ENCODE measurements at regions not wholly inside any gene's neighbourhood (a gene's known extent, or its start where the extent isn't known, plus 50 kb on each side); places are given as distances from the start of the nearest gene placed in this dataset.
A peak's percentile ranks its signal among the peaks of the same experiment; 100 is the strongest.

DNA sequence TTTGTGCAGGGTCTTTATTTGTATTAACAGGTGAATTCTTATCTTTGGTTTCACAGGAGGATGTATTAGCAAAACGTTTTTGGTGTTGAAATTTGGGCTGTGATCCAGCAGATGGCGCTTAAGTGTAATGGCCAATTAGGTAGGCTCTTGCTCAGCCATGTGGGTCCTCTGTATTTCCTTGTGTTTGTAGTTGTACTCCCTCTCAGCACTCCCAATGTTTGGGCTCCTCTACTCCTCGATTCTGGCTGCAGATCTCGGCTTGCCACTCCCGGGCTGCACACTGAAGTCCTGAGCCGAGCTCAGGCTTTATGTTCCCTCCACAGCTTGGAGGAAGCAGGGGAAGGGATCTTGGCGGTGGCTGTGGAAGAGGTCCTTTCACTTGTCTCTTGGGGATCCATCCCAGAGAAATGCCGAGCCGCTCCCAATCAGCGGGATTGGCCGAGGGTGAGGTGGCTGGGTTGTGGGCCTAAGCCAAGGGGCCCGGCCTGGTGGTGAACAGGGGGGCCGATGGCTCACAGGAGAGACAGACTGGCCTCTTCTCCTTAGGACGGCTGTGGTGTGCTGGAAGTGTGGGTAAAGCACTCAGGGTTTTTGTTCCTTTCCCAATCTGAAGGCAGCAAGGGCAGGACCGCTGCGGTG lies 133.7 kb downstream of the AEBP2 start:
- 88% methylated on average over 16 of the region's 16 CpGs for WGBS, 2 donors
- H3K4me3 ChIP-seq = no peak overlapping the region
- H3K4me1 ChIP-seq = peaks cover 0 to 29% (median 26%) of the 10 kb centered on the region in 4 donors
- TF ChIP-seq, protein P1, sequence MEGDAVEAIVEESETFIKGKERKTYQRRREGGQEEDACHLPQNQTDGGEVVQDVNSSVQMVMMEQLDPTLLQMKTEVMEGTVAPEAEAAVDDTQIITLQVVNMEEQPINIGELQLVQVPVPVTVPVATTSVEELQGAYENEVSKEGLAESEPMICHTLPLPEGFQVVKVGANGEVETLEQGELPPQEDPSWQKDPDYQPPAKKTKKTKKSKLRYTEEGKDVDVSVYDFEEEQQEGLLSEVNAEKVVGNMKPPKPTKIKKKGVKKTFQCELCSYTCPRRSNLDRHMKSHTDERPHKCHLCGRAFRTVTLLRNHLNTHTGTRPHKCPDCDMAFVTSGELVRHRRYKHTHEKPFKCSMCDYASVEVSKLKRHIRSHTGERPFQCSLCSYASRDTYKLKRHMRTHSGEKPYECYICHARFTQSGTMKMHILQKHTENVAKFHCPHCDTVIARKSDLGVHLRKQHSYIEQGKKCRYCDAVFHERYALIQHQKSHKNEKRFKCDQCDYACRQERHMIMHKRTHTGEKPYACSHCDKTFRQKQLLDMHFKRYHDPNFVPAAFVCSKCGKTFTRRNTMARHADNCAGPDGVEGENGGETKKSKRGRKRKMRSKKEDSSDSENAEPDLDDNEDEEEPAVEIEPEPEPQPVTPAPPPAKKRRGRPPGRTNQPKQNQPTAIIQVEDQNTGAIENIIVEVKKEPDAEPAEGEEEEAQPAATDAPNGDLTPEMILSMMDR (IDR thresholded peaks at IDR 0.05) = no peak
- TF ChIP-seq POLR2AphosphoS5 (IDR thresholded peaks at IDR 0.05) (no peak), POLR2A (IDR thresholded peaks at IDR 0.05) (no peak), EP300 (IDR thresholded peaks at IDR 0.05) (no peak)
- H3K9me3 ChIP-seq = no peaks in the 10 kb centered on the region
- no peaks in the 10 kb centered on the region for H3K27me3 ChIP-seq
- intact Hi-C loops (cut with DNase I) = no loop called here
- H3K27ac ChIP-seq = no peak overlapping the region
- no peaks in the 10 kb centered on the region for H3K36me3 ChIP-seq
- no peak for DNase-seq

DNA sequence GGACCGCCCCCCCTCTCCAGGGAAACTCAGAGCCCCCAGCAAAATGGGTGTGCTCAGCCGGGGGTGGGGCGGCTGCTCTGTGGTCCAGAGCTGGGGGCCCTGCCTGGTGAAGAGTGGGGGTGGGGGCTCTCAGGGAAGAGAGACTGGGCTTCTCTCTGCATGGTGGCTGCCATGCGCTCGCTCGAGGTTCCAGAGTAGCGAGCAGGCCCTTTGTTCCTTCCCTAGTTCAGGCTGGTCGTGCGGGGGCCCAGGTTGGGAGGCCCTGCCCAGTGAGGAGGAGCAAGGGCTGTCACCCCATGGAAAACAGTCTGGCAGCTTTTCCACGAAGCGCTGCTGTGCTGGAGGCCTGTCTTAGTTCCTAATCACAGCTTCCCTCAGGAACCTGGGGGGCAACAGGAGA lies 134.6 kb downstream of the AEBP2 start:
- intact Hi-C loops (cut with DNase I) = no loop called here
- Histone ChIP-seq H3K9me3 (no peaks in the 10 kb centered on the region), H3K4me3 (no peak overlapping the region), H3K4me1 (peaks cover 0 to 29% (median 26%) of the 10 kb centered on the region in 4 donors), H3K27me3 (no peaks in the 10 kb centered on the region), H3K27ac (no peak overlapping the region), H3K36me3 (no peaks in the 10 kb centered on the region)
- WGBS, 2 donors = 93 to 97% methylated on average over 11 of the region's 11 CpGs
- TF ChIP-seq POLR2A (IDR thresholded peaks at IDR 0.05) = no peak
- TF ChIP-seq POLR2AphosphoS5 (IDR thresholded peaks at IDR 0.05) = no peak
- TF ChIP-seq EP300 (IDR thresholded peaks at IDR 0.05) = no peak
- TF ChIP-seq, protein P1 (IDR thresholded peaks at IDR 0.05) = no peak
- DNase-seq = no peak

GRCh38 chr12:19574601-19575000 lies 135.3 kb downstream of the AEBP2 start:
- Histone ChIP-seq H3K4me1 (peaks cover 0 to 29% (median 26%) of the 10 kb centered on the region in 4 donors), H3K27ac (no peak overlapping the region), H3K9me3 (no peaks in the 10 kb centered on the region), H3K36me3 (no peaks in the 10 kb centered on the region), H3K4me3 (no peak overlapping the region), H3K27me3 (no peaks in the 10 kb centered on the region)
- DNase-seq = no peak
- intact Hi-C loops (cut with DNase I) = no loop called here
- no peak for TF ChIP-seq POLR2A (IDR thresholded peaks at IDR 0.05)
- TF ChIP-seq POLR2AphosphoS5 (IDR thresholded peaks at IDR 0.05) = no peak
- TF ChIP-seq, protein P1 (IDR thresholded peaks at IDR 0.05) = no peak
- TF ChIP-seq EP300 (IDR thresholded peaks at IDR 0.05) = no peak

DNA sequence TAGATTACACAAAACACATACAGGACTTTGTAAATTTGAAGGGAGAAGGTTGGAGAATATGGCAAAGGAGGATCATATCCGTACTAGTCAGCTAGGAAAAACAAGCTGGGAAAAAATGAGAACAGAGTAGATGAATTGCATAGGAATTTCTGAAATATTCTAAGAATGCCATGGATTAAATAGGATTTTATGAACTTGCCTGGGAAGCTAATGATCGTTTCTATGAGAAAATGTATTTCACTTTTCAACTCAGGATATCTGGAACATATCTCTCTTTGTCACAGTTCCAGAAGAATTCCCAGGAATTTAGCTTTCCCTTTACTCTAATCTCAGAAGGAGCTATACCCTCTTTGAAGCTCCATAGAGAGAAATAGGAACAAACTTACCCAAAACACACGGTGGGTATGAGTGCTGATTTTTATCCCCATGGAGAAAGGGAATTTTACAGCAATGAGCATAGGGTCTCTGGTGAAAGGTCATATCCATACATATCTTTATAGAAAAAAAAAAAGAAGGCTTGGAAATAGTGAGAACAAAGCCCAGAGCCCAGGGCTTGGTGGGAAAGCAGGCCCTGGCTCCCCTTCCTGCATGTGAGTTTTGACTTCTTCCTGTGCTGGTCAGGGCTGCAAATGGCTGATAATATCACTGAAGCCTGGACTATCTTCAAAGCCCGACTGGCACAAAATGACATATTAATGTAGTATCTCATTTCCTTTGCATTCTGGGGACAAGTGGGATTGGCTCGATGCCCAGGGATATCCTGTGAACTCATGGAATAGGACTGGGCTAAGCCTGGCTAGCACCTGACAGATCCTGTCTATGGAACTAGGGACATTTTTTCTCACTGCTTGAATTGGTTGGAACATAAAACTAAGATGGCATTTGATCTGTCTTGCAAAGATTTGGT lies 136.3 kb downstream of the AEBP2 start:
- no peaks in the 10 kb centered on the region for H3K27me3 ChIP-seq
- TF ChIP-seq POLR2A (IDR thresholded peaks at IDR 0.05) = no peak
- TF ChIP-seq EP300 (IDR thresholded peaks at IDR 0.05) = no peak
- peak in 2 of 4 donors; percentile 41 for TF ChIP-seq POLR2AphosphoS5 (IDR thresholded peaks at IDR 0.05)
- TF ChIP-seq, protein P1 (IDR thresholded peaks at IDR 0.05) = no peak
- 53 to 77% methylated on average over 5 of the region's 5 CpGs for WGBS, 2 donors
- H3K9me3 ChIP-seq = no peaks in the 10 kb centered on the region
- DNase-seq = peak; percentile 75
- intact Hi-C loops (cut with DNase I) = no loop called here
- H3K27ac ChIP-seq = peak overlapping the region in 3 of 4 donors; percentile 35 to 48 (median 46)
- H3K4me1 ChIP-seq = peaks cover 0 to 29% (median 26%) of the 10 kb centered on the region in 4 donors
- no peaks in the 10 kb centered on the region for H3K36me3 ChIP-seq
- no peak overlapping the region for H3K4me3 ChIP-seq

Measured in sigmoid colon (tissue), 6 donors.